Thyroid gland (tissue), 4 donors: ENCODE measurements at regions not wholly inside any gene's neighbourhood (a gene's known extent, or its start where the extent isn't known, plus 50 kb on each side); places are given as distances from the start of the nearest gene placed in this dataset.

Source experiments
- DNase-seq, 2 donors: peaks; one replicate each; pipeline ENCODE4 v3.0.0-alpha.2; 2019
- H3K27ac ChIP-seq, 3 donors: fragments of 200-600 bp; sonication (generic); 1 replicate in 2 of 3; 2 replicates in 1 of 3; pipeline ENCODE4 v1.5.1; 2016 to 2019; ENCODE audit warnings: mild to moderate bottlenecking in 1 of 3, moderate library complexity in 1 of 3
- H3K27me3 ChIP-seq: fragments of 200-600 bp; sonication (generic); one replicate; pipeline ENCODE4 v1.5.1; 2019
- H3K36me3 ChIP-seq, 2 donors: fragments of 200-600 bp; sonication (generic); one replicate each; pipeline ENCODE4 v1.5.1; 2016 to 2019
- H3K4me1 ChIP-seq, 2 donors: fragments of 200-600 bp; sonication (generic); one replicate each; pipeline ENCODE4 v1.5.1; 2017 to 2019
- H3K4me3 ChIP-seq, 3 donors: fragments of 200-600 bp; sonication (generic); replicated peaks in 1 of 3; 1 replicate in 2 of 3; 2 replicates in 1 of 3; pipeline ENCODE4 v1.5.1; 2016; ENCODE audit warnings: mild to moderate bottlenecking in 1 of 3
- H3K9me3 ChIP-seq: fragments of 200-600 bp; sonication (generic); one replicate; pipeline ENCODE4 v1.5.1; 2017
- POLR2A ChIP-seq, 2 donors: fragments of 450-650 bp; IDR thresholded peaks; one replicate each; pipeline ENCODE4 v1.6.1; 2017; ENCODE audit warnings: antibody characterized with exemption in 2 of 2, mild to moderate bottlenecking in 2 of 2, moderate library complexity in 1 of 2
- WGBS, 2 donors: methylation state at CpG; one replicate each; pipeline ENCODE4 v1.1.5; 2017; 5-methylcytosine and 5-hydroxymethylcytosine counted together
- intact Hi-C: fragments of 100-400 bp; cut with DNase I; formaldehyde crosslinking; loops from one replicate; pipeline ENCODE4 v1.15.1; 2023
- TF ChIP-seq, protein P1 (sequence below), 6 experiments: fragments of 200-600 bp in 3 of 6; fragments of 450-650 bp in 3 of 6; sonication (generic) in 3 of 6; IDR thresholded peaks; one replicate each; pipeline ENCODE4 v1.5.1; 2016 to 2019; ENCODE audit warnings: antibody characterized with exemption in 6 of 6, mild to moderate bottlenecking in 2 of 6, inconsistent platforms in 1 of 6, moderate library complexity in 1 of 6

DNA sequence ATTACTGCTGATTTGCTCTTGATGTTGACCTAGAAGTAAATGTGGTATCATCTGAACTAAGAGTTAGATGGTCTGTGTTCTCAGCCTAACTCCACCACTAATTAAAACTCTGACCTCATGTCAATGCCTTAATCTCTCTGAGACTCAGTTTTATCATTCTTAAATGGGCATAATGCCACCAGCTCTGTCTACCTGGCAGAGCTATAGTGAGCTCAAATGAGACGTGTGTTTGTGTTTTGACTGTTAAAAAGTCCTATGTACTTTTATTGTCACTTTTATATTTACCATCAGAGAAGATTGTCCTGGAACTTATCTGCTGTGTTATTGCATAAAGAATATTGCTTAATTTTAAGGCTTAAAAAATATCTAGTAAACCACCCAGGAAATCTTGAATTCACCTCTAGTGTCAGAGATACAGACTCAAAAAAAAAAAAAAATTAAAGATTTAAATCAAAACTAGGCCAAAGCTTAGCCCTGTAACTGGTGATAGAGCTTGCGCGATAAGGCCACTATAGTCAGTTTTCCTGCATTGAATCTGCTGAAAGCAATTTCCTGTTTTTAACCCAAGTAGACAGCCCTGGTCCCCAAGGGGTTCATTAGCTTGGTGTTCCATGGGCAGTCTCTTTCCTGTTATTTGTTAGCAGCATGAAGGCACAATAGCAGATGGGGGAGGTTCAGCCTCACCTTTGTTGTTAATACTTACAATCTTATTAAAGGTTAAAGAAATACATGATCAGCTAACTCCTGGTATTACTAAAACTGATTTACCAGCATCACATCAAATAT lies 261.8 kb downstream of the ATP23 start:
- no peaks in the 10 kb centered on the region for H3K36me3 ChIP-seq
- intact Hi-C loops, result no loop called here
- H3K4me3 ChIP-seq, result no peak overlapping the region
- no peak overlapping the region for H3K27ac ChIP-seq
- no peaks in the 10 kb centered on the region for H3K27me3 ChIP-seq
- DNase-seq, result no peak
- WGBS, 2 donors, result 63 to 77% methylated on average over 3 of the region's 3 CpGs
- TF ChIP-seq POLR2A (IDR thresholded peaks at IDR 0.05), result no peak
- TF ChIP-seq, protein P1, sequence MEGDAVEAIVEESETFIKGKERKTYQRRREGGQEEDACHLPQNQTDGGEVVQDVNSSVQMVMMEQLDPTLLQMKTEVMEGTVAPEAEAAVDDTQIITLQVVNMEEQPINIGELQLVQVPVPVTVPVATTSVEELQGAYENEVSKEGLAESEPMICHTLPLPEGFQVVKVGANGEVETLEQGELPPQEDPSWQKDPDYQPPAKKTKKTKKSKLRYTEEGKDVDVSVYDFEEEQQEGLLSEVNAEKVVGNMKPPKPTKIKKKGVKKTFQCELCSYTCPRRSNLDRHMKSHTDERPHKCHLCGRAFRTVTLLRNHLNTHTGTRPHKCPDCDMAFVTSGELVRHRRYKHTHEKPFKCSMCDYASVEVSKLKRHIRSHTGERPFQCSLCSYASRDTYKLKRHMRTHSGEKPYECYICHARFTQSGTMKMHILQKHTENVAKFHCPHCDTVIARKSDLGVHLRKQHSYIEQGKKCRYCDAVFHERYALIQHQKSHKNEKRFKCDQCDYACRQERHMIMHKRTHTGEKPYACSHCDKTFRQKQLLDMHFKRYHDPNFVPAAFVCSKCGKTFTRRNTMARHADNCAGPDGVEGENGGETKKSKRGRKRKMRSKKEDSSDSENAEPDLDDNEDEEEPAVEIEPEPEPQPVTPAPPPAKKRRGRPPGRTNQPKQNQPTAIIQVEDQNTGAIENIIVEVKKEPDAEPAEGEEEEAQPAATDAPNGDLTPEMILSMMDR (IDR thresholded peaks at IDR 0.05), result no peak
- H3K4me1 ChIP-seq, result no peaks in the 10 kb centered on the region
- no peaks in the 10 kb centered on the region for H3K9me3 ChIP-seq

DNA sequence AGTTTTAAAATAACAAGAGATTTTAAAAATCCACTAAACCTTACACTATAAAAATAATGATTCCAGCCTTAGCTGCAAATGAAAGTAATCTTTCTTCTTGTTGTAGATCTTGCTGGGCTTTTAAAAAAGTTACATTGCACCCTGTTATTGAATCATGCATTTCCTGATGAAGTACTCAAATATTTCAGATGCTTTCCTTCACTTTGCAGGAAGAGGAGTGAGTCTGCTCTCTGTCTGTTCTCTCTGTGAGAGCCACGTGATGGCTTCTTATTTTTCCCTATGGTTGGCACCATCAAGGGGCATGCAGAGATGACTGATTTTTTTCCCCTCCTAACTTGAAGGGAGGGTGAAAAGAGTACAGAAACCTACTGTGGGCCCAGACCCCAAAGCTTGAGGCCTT lies 262.7 kb downstream of the ATP23 start:
- Histone ChIP-seq H3K27ac (no peak overlapping the region), H3K4me1 (no peaks in the 10 kb centered on the region), H3K4me3 (no peak overlapping the region), H3K36me3 (no peaks in the 10 kb centered on the region), H3K9me3 (no peaks in the 10 kb centered on the region), H3K27me3 (no peaks in the 10 kb centered on the region)
- intact Hi-C loops, result no loop called here
- WGBS, 2 donors, result 39 to 42% methylated on average over 1 of the region's 1 CpG
- no peak for DNase-seq
- no peak for TF ChIP-seq POLR2A (IDR thresholded peaks at IDR 0.05)
- TF ChIP-seq, protein P1 (IDR thresholded peaks at IDR 0.05), result no peak

DNA sequence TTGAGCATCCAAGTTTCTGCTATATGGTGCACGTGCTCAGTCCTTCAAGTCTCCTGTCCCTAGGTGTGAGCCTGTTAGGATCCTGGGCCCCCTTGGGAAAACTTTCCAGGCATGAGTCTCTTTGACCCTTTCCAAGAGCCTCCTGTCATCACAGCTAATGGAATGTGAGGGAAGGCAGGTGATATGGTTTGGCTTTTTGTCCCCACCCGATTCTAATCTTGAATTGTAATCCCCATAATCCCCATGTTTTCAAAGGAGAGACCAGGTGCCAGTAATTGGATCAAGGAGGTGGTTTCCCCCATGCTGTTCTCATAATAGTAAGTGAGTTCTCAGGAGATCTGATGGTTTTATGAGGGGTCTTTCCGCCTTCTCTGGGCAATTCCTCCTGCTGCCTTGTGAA lies 265.5 kb downstream of the ATP23 start:
- H3K27ac ChIP-seq, result no peak overlapping the region
- intact Hi-C loops, result no loop called here
- H3K36me3 ChIP-seq, result no peaks in the 10 kb centered on the region
- H3K4me1 ChIP-seq, result no peaks in the 10 kb centered on the region
- H3K27me3 ChIP-seq, result no peaks in the 10 kb centered on the region
- no peak overlapping the region for H3K4me3 ChIP-seq
- TF ChIP-seq, protein P1 (IDR thresholded peaks at IDR 0.05), result no peak
- no peak for TF ChIP-seq POLR2A (IDR thresholded peaks at IDR 0.05)
- 52 to 57% methylated on average over 3 of the region's 3 CpGs for WGBS, 2 donors
- H3K9me3 ChIP-seq, result no peaks in the 10 kb centered on the region
- no peak for DNase-seq

DNA sequence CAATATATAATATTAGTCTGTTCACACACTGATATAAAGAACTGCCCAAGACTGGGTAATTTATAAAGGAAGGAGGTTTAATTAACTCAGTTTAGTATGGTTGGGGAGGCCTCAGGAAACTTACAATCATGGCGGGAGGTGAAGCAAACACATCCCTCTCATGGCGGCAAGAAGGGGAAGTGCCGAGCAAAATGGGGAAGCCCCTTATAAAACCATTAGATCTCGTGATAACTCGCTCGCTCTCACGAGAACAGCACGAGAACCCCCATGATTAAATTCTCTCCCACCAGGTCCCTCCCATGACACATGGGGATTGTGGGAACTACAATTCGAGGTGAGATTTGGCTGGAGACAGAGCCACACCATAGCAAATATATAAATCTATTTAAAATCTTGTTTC lies 269.8 kb downstream of the ATP23 start:
- no peaks in the 10 kb centered on the region for H3K36me3 ChIP-seq
- H3K9me3 ChIP-seq, result no peaks in the 10 kb centered on the region
- intact Hi-C loops, result no loop called here
- H3K27me3 ChIP-seq, result no peaks in the 10 kb centered on the region
- no peak for TF ChIP-seq POLR2A (IDR thresholded peaks at IDR 0.05)
- TF ChIP-seq, protein P1 (IDR thresholded peaks at IDR 0.05), result no peak
- DNase-seq, result no peak
- H3K27ac ChIP-seq, result no peak overlapping the region
- H3K4me1 ChIP-seq, result no peaks in the 10 kb centered on the region
- WGBS, 2 donors, result 91 to 93% methylated on average over 9 of the region's 9 CpGs
- H3K4me3 ChIP-seq, result no peak overlapping the region

DNA sequence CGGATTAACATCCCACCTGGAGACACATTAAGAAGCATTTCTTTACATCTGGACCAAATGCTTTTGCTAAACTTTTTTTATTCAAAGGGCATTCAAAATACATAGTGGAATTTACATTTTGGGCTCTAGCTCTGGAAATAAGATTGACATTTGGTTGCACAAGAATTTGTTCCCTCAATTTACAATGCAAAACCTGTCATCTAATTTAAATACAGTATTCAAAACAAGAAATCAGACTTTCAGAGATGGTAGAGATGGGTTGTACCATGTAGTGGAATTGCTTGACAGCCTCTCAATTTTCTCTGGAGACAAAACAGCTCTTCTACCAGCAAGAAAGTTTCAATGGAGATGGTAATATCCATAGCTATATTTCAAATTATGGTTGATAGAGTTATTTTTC lies 275.8 kb downstream of the ATP23 start:
- no peaks in the 10 kb centered on the region for H3K4me1 ChIP-seq
- DNase-seq, result no peak
- no peaks in the 10 kb centered on the region for H3K9me3 ChIP-seq
- TF ChIP-seq, protein P1 (IDR thresholded peaks at IDR 0.05), result no peak
- no peak for TF ChIP-seq POLR2A (IDR thresholded peaks at IDR 0.05)
- no peak overlapping the region for H3K4me3 ChIP-seq
- intact Hi-C loops, result no loop called here
- no peaks in the 10 kb centered on the region for H3K36me3 ChIP-seq
- H3K27ac ChIP-seq, result no peak overlapping the region
- no peaks in the 10 kb centered on the region for H3K27me3 ChIP-seq
- 93% methylated on average over 1 of the region's 1 CpG for WGBS, 2 donors
